ENCODE measurements at regions not wholly inside any gene's neighbourhood (a gene's known extent, or its start where the extent isn't known, plus 50 kb on each side); places are given as distances from the start of the nearest gene placed in this dataset.

- no peak for DNase-seq
Measured at GRCh38 chr4:128381748-128382559, 94.3 kb upstream of the PGRMC2 start.

- DNase-seq: no peak
Measured at GRCh38 chr4:128380306-128380705, 92.7 kb upstream of the PGRMC2 start.

- DNase-seq: no peak
Measured at GRCh38 chr4:128379860-128380259, 92.2 kb upstream of the PGRMC2 start.

- no peak for DNase-seq
Measured at GRCh38 chr4:128378668-128379067, 91.1 kb upstream of the PGRMC2 start.

- no peak for DNase-seq
Measured at GRCh38 chr4:128376958-128377357, 89.3 kb upstream of the PGRMC2 start.

- no peak for DNase-seq
Measured at GRCh38 chr4:128376303-128376702, 88.7 kb upstream of the PGRMC2 start.

- DNase-seq: no peak
Measured at GRCh38 chr4:128373628-128374027, 86.0 kb upstream of the PGRMC2 start.

- no peak for DNase-seq
Measured at GRCh38 chr4:128371876-128372275, 84.3 kb upstream of the PGRMC2 start.

GRCh38 chr4:128371001-128371777 lies 83.6 kb upstream of the PGRMC2 start:
- DNase-seq: no peak

- no peak for DNase-seq
Measured at GRCh38 chr4:128366212-128366611, 78.6 kb upstream of the PGRMC2 start.

GRCh38 chr4:128364565-128364964 lies 77.0 kb upstream of the PGRMC2 start:
- DNase-seq: no peak

GRCh38 chr4:128363966-128364365 lies 76.4 kb upstream of the PGRMC2 start:
- DNase-seq: no peak

GRCh38 chr4:128362760-128363159 lies 75.1 kb upstream of the PGRMC2 start:
- DNase-seq: no peak

GRCh38 chr4:128359422-128359821 lies 71.8 kb upstream of the PGRMC2 start:
- no peak for DNase-seq

- no peak for DNase-seq
Measured at GRCh38 chr4:128358913-128359279, 71.3 kb upstream of the PGRMC2 start.

GRCh38 chr4:128358231-128358912 lies 70.8 kb upstream of the PGRMC2 start:
- DNase-seq: no peak

- DNase-seq: no peak
Measured at GRCh38 chr4:128357286-128357685, 69.7 kb upstream of the PGRMC2 start.

- DNase-seq: no peak
Measured at GRCh38 chr4:128355305-128355704, 67.7 kb upstream of the PGRMC2 start.

GRCh38 chr4:128354205-128354821 lies 66.7 kb upstream of the PGRMC2 start:
- no peak for DNase-seq

- no peak for DNase-seq
Measured at GRCh38 chr4:128353791-128354190, 66.2 kb upstream of the PGRMC2 start.

GRCh38 chr4:128351502-128351901 lies 63.9 kb upstream of the PGRMC2 start:
- DNase-seq: no peak

GRCh38 chr4:128350449-128351045 lies 62.9 kb upstream of the PGRMC2 start:
- no peak for DNase-seq

GRCh38 chr4:128349921-128350320 lies 62.3 kb upstream of the PGRMC2 start:
- DNase-seq: no peak
